OCI-LY3 (cell line): ENCODE measurements at regions not wholly inside any gene's neighbourhood (a gene's known extent, or its start where the extent isn't known, plus 50 kb on each side); places are given as distances from the start of the nearest gene placed in this dataset.

ENCODE experiments used
- H2AFZ ChIP-seq: fragments of 200-600, 300-600 bp; shearing (Covaris generic); 2 replicates; pipeline ENCODE4 v1.6.0; 2014; ENCODE audit warnings: antibody characterized with exemption, low read depth, low read length
- H3K27ac ChIP-seq: fragments of 200-600, 300-600 bp; sonication (generic); 2 replicates; pipeline ENCODE4 v1.5.1; 2014; ENCODE audit warnings: mild to moderate bottlenecking, low read length, moderate library complexity, mixed read lengths
- H3K27me3 ChIP-seq: fragments of 200-600, 300-600 bp; sonication (generic); 2 replicates; pipeline ENCODE4 v1.6.1; 2014; ENCODE audit warnings: low read depth, low read length, mixed read lengths
- H3K36me3 ChIP-seq: fragments of 200-600, 300-600 bp; sonication (generic); replicated peaks from 2 replicates; pipeline ENCODE3; 2014; ENCODE audit warnings: low read depth, low read length, mixed read lengths
- H3K4me1 ChIP-seq: fragments of 300-600, 200-600 bp; sonication (generic); 2 replicates; pipeline ENCODE4 v1.6.1; 2014; ENCODE audit warnings: low read length, mixed read lengths
- H3K4me2 ChIP-seq: fragments of 200-600, 300-600 bp; sonication (generic); 2 replicates; pipeline ENCODE4 v1.6.1; 2014; ENCODE audit warnings: low read length, mixed read lengths
- H3K4me3 ChIP-seq: fragments of 300-600, 200-600 bp; sonication (generic); 2 replicates; pipeline ENCODE4 v1.5.1; 2014; ENCODE audit warnings: antibody characterized with exemption, mild to moderate bottlenecking, low read length, moderate library complexity
- H3K79me2 ChIP-seq: fragments of 300-600, 200-600 bp; shearing (Covaris generic); 2 replicates; pipeline ENCODE4 v1.6.1; 2014; ENCODE audit warnings: mild to moderate bottlenecking, low read length, mixed read lengths
- H3K9ac ChIP-seq: fragments of 300-600, 200-600 bp; shearing (Covaris generic); 2 replicates; pipeline ENCODE4 v1.6.0; 2014; ENCODE audit warnings: mild to moderate bottlenecking, low read length, moderate library complexity
- H3K9me3 ChIP-seq: fragments of 200-600, 300-600 bp; shearing (Covaris generic); 2 replicates; pipeline ENCODE4 v1.6.1; 2014; ENCODE audit warnings: low read length, mixed read lengths; ENCODE audit not compliant: insufficient read depth
- H4K20me1 ChIP-seq: fragments of 200-600, 300-600 bp; sonication (generic); 2 replicates; pipeline ENCODE4 v1.6.1; 2016; ENCODE audit warnings: low read length, mixed read lengths; ENCODE audit not compliant: insufficient read depth
- EZH2phosphoT487 ChIP-seq: fragments of 200-600 bp; shearing (Covaris generic); IDR thresholded peaks from 2 replicates; pipeline ENCODE4 v1.6.1; 2018; ENCODE audit warnings: antibody characterized with exemption, mixed run types, low read depth
- TF ChIP-seq, protein P1 (sequence below): fragments of 200-600, 300-600 bp; sonication (generic); IDR thresholded peaks from 2 replicates; pipeline ENCODE4 v1.5.1; 2014; ENCODE audit warnings: antibody characterized with exemption, low read length, low read depth

DNA sequence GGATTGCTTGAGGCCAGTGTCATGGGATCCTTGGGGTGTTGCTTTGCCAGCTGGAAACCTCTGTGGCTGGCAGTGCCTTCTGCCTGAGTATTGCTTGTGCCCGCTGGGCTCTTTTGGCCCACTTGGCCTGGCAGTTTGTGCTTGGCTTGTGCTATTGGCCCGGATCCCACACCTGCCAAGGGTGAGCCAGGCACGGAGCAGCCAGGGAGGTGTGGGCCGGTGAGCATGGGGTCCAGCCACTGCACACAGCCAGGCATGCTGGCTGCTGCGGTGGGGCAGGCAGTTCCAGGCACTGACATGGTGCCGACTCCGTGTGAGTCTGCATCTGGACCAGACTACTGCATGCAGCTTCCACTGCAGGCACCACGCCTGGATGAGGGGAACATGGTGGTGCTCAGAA lies 62.5 kb upstream of the SYNCRIP start:
- H3K4me1 ChIP-seq, result no peaks in the 10 kb centered on the region
- no peak overlapping the region for H3K9ac ChIP-seq
- no peak overlapping the region for H3K4me3 ChIP-seq
- H3K4me2 ChIP-seq, result no peak overlapping the region
- no peaks in the 10 kb centered on the region for H4K20me1 ChIP-seq
- H3K36me3 ChIP-seq, result no peaks in the 10 kb centered on the region
- H3K9me3 ChIP-seq, result no peaks in the 10 kb centered on the region
- H3K79me2 ChIP-seq, result no peaks in the 10 kb centered on the region
- H3K27me3 ChIP-seq, result no peaks in the 10 kb centered on the region
- no peak overlapping the region for H2AFZ ChIP-seq
- no peak for TF ChIP-seq EZH2phosphoT487
- TF ChIP-seq, protein P1, sequence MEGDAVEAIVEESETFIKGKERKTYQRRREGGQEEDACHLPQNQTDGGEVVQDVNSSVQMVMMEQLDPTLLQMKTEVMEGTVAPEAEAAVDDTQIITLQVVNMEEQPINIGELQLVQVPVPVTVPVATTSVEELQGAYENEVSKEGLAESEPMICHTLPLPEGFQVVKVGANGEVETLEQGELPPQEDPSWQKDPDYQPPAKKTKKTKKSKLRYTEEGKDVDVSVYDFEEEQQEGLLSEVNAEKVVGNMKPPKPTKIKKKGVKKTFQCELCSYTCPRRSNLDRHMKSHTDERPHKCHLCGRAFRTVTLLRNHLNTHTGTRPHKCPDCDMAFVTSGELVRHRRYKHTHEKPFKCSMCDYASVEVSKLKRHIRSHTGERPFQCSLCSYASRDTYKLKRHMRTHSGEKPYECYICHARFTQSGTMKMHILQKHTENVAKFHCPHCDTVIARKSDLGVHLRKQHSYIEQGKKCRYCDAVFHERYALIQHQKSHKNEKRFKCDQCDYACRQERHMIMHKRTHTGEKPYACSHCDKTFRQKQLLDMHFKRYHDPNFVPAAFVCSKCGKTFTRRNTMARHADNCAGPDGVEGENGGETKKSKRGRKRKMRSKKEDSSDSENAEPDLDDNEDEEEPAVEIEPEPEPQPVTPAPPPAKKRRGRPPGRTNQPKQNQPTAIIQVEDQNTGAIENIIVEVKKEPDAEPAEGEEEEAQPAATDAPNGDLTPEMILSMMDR, result no peak
- no peak overlapping the region for H3K27ac ChIP-seq

DNA sequence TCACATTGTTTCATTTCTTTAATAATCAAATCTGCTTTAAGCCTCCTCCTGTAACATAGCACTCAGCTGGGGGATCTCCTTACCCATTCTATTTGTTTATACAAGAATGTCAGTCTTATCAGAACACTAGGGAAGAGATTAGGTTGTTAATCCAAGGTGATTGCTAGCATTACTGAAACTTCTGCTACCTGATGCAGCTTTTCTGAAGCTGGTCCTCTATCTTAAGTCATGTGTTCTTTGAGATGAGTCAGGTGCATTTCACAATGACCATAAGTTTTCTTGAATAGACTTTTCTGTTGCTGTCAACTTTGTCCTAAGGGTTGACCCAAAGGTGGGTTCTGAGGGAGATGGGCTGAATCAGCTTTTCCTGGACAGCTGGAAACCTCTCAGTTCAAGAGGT lies 60.7 kb upstream of the SYNCRIP start:
- no peak overlapping the region for H2AFZ ChIP-seq
- no peaks in the 10 kb centered on the region for H3K36me3 ChIP-seq
- no peaks in the 10 kb centered on the region for H3K9me3 ChIP-seq
- no peak overlapping the region for H3K4me2 ChIP-seq
- no peaks in the 10 kb centered on the region for H3K79me2 ChIP-seq
- H4K20me1 ChIP-seq, result no peaks in the 10 kb centered on the region
- TF ChIP-seq, protein P1, result no peak
- TF ChIP-seq EZH2phosphoT487, result no peak
- H3K4me3 ChIP-seq, result no peak overlapping the region
- H3K4me1 ChIP-seq, result no peaks in the 10 kb centered on the region
- H3K9ac ChIP-seq, result no peak overlapping the region
- no peaks in the 10 kb centered on the region for H3K27me3 ChIP-seq
- H3K27ac ChIP-seq, result no peak overlapping the region
